Karpas-422 (cell line): ENCODE measurements at regions not wholly inside any gene's neighbourhood (a gene's known extent, or its start where the extent isn't known, plus 50 kb on each side); places are given as distances from the start of the nearest gene placed in this dataset.

ENCODE experiments used
- DNase-seq: peaks from one replicate; pipeline ENCODE4 v3.0.0-alpha.2; 2015
- H2AFZ ChIP-seq: fragments of 200-600 bp; sonication (generic); 2 replicates; pipeline ENCODE4 v1.6.1; 2014; ENCODE audit warnings: antibody characterized with exemption, low read length, mixed read lengths
- H3K27ac ChIP-seq: fragments of 200-600 bp; sonication (generic); 2 replicates; pipeline ENCODE4 v1.5.1; 2014; ENCODE audit warnings: mild to moderate bottlenecking, low read length, moderate library complexity
- H3K27me3 ChIP-seq: fragments of 200-600 bp; sonication (generic); 2 replicates; pipeline ENCODE4 v1.6.1; 2014; ENCODE audit warnings: low read length, mixed read lengths
- H3K36me3 ChIP-seq: fragments of 200-600 bp; sonication (generic); 2 replicates; pipeline ENCODE4 v1.6.1; 2014; ENCODE audit warnings: low read length, mixed read lengths; ENCODE audit not compliant: insufficient read depth
- H3K4me1 ChIP-seq: fragments of 200-600 bp; sonication (generic); 2 replicates; pipeline ENCODE4 v1.6.1; 2014; ENCODE audit warnings: mild to moderate bottlenecking, low read length, mixed read lengths
- H3K4me2 ChIP-seq: fragments of 200-600 bp; sonication (generic); 2 replicates; pipeline ENCODE4 v1.6.1; 2014; ENCODE audit warnings: low read length, low read depth, mild to moderate bottlenecking; ENCODE audit not compliant: poor library complexity, severe bottlenecking
- H3K4me3 ChIP-seq: fragments of 200-600 bp; sonication (generic); 2 replicates; pipeline ENCODE4 v1.5.1; 2014; ENCODE audit warnings: mild to moderate bottlenecking, antibody characterized with exemption, low read length, mixed read lengths
- H3K79me2 ChIP-seq: fragments of 200-600 bp; sonication (generic); 2 replicates; pipeline ENCODE4 v1.6.1; 2014; ENCODE audit warnings: mild to moderate bottlenecking, low read length, mixed read lengths
- H3K9ac ChIP-seq: fragments of 200-600 bp; sonication (generic); 2 replicates; pipeline ENCODE4 v1.6.0; 2014; ENCODE audit warnings: low read length
- H3K9me2 ChIP-seq: fragments of 200-600 bp; sonication (generic), shearing (Covaris generic); replicated peaks from 2 replicates; pipeline ENCODE4 v1.6.0; 2014; ENCODE audit warnings: mild to moderate bottlenecking, low read length, moderate library complexity; ENCODE audit not compliant: insufficient read depth
- H3K9me3 ChIP-seq: fragments of 300-700, 200-600 bp; sonication (generic); 2 replicates; pipeline ENCODE4 v1.6.1; 2014; ENCODE audit warnings: low read length, mixed read lengths
- H4K20me1 ChIP-seq: fragments of 200-600 bp; sonication (generic); 2 replicates; pipeline ENCODE4 v1.6.1; 2014; ENCODE audit warnings: mild to moderate bottlenecking, antibody characterized with exemption, low read length, low read depth; ENCODE audit not compliant: insufficient read depth

- no peaks in the 10 kb centered on the region for H3K4me1 ChIP-seq
- no peak overlapping the region for H3K27ac ChIP-seq
- H3K9me3 ChIP-seq, result peaks cover 11% of the 10 kb centered on the region
- no peak overlapping the region for H3K4me3 ChIP-seq
- no peaks in the 10 kb centered on the region for H3K36me3 ChIP-seq
- no peaks in the 10 kb centered on the region for H3K27me3 ChIP-seq
- H3K9ac ChIP-seq, result no peak overlapping the region
- no peak overlapping the region for H2AFZ ChIP-seq
- no peak for DNase-seq
- no peaks in the 10 kb centered on the region for H3K9me2 ChIP-seq
- no peak overlapping the region for H3K4me2 ChIP-seq
- no peaks in the 10 kb centered on the region for H3K79me2 ChIP-seq
- no peaks in the 10 kb centered on the region for H4K20me1 ChIP-seq
Measured at GRCh38 chr6:92150553-92150952, 1268.8 kb downstream of the EPHA7 start.

- H3K79me2 ChIP-seq, result no peaks in the 10 kb centered on the region
- no peak overlapping the region for H3K4me2 ChIP-seq
- DNase-seq, result no peak
- peaks cover 20% of the 10 kb centered on the region; the same call in 1 of the 2 replicates for H3K9me3 ChIP-seq
- H3K27ac ChIP-seq, result no peak overlapping the region
- no peaks in the 10 kb centered on the region for H3K36me3 ChIP-seq
- no peak overlapping the region for H2AFZ ChIP-seq
- H3K27me3 ChIP-seq, result no peaks in the 10 kb centered on the region
- no peaks in the 10 kb centered on the region for H3K9me2 ChIP-seq
- H4K20me1 ChIP-seq, result no peaks in the 10 kb centered on the region
- no peaks in the 10 kb centered on the region for H3K4me1 ChIP-seq
- no peak overlapping the region for H3K9ac ChIP-seq
- no peak overlapping the region for H3K4me3 ChIP-seq
Measured at GRCh38 chr6:92147246-92147645, 1272.1 kb downstream of the EPHA7 start.

- Histone ChIP-seq H3K27me3 (no peaks in the 10 kb centered on the region), H3K79me2 (no peaks in the 10 kb centered on the region), H3K4me3 (no peak overlapping the region), H3K4me1 (no peaks in the 10 kb centered on the region), H3K4me2 (no peak overlapping the region), H3K27ac (no peak overlapping the region), H3K9me3 (peaks cover 21% of the 10 kb centered on the region), H4K20me1 (no peaks in the 10 kb centered on the region), H3K36me3 (no peaks in the 10 kb centered on the region), H2AFZ (no peak overlapping the region), H3K9me2 (no peaks in the 10 kb centered on the region), H3K9ac (no peak overlapping the region)
- DNase-seq, result no peak
Measured at GRCh38 chr6:92139601-92140000, 1279.8 kb downstream of the EPHA7 start.

- Histone ChIP-seq H3K36me3 (no peaks in the 10 kb centered on the region), H3K4me1 (no peaks in the 10 kb centered on the region), H3K27ac (no peak overlapping the region), H2AFZ (no peak overlapping the region), H3K9me2 (no peaks in the 10 kb centered on the region), H3K9ac (no peak overlapping the region), H3K27me3 (no peaks in the 10 kb centered on the region), H3K4me3 (no peak overlapping the region), H3K4me2 (no peak overlapping the region), H3K79me2 (no peaks in the 10 kb centered on the region), H3K9me3 (peaks cover 9% of the 10 kb centered on the region; the same call in 1 of the 2 replicates), H4K20me1 (no peaks in the 10 kb centered on the region)
- no peak for DNase-seq
Measured at GRCh38 chr6:92132957-92133356, 1286.4 kb downstream of the EPHA7 start.

- no peak overlapping the region for H3K4me2 ChIP-seq
- H3K9me3 ChIP-seq, result peaks cover 9% of the 10 kb centered on the region; the same call in 1 of the 2 replicates
- DNase-seq, result no peak
- H3K4me3 ChIP-seq, result no peak overlapping the region
- H2AFZ ChIP-seq, result no peak overlapping the region
- H3K79me2 ChIP-seq, result no peaks in the 10 kb centered on the region
- H3K9me2 ChIP-seq, result no peaks in the 10 kb centered on the region
- H4K20me1 ChIP-seq, result no peaks in the 10 kb centered on the region
- H3K4me1 ChIP-seq, result no peaks in the 10 kb centered on the region
- H3K27ac ChIP-seq, result no peak overlapping the region
- H3K27me3 ChIP-seq, result no peaks in the 10 kb centered on the region
- no peak overlapping the region for H3K9ac ChIP-seq
- no peaks in the 10 kb centered on the region for H3K36me3 ChIP-seq
Measured at GRCh38 chr6:92132457-92132856, 1286.9 kb downstream of the EPHA7 start.

GRCh38 chr6:92130944-92131343 lies 1288.4 kb downstream of the EPHA7 start:
- H3K36me3 ChIP-seq, result no peaks in the 10 kb centered on the region
- H3K4me3 ChIP-seq, result no peak overlapping the region
- no peaks in the 10 kb centered on the region for H3K27me3 ChIP-seq
- H2AFZ ChIP-seq, result no peak overlapping the region
- H3K9me2 ChIP-seq, result no peaks in the 10 kb centered on the region
- no peak overlapping the region for H3K9ac ChIP-seq
- H3K79me2 ChIP-seq, result no peaks in the 10 kb centered on the region
- 0 out of 2 replicates have a peak, but pooled peaks cover 9% of the 10 kb centered on the region for H3K9me3 ChIP-seq
- H3K4me1 ChIP-seq, result no peaks in the 10 kb centered on the region
- H3K27ac ChIP-seq, result no peak overlapping the region
- H3K4me2 ChIP-seq, result no peak overlapping the region
- H4K20me1 ChIP-seq, result no peaks in the 10 kb centered on the region
- DNase-seq, result no peak

GRCh38 chr6:92126983-92127382 lies 1292.4 kb downstream of the EPHA7 start:
- no peak overlapping the region for H3K27ac ChIP-seq
- no peaks in the 10 kb centered on the region for H3K4me1 ChIP-seq
- DNase-seq, result no peak
- no peaks in the 10 kb centered on the region for H4K20me1 ChIP-seq
- no peak overlapping the region for H3K4me3 ChIP-seq
- no peaks in the 10 kb centered on the region for H3K9me3 ChIP-seq
- H3K36me3 ChIP-seq, result no peaks in the 10 kb centered on the region
- no peak overlapping the region for H2AFZ ChIP-seq
- H3K4me2 ChIP-seq, result no peak overlapping the region
- H3K9ac ChIP-seq, result no peak overlapping the region
- H3K9me2 ChIP-seq, result 0 out of 2 replicates have a peak, but pooled peaks cover 2% of the 10 kb centered on the region
- H3K27me3 ChIP-seq, result no peaks in the 10 kb centered on the region
- no peaks in the 10 kb centered on the region for H3K79me2 ChIP-seq

GRCh38 chr6:92126088-92126487 lies 1293.3 kb downstream of the EPHA7 start:
- Histone ChIP-seq H3K27me3 (no peaks in the 10 kb centered on the region), H4K20me1 (no peaks in the 10 kb centered on the region), H3K4me2 (no peak overlapping the region), H3K9me2 (peaks cover 6% of the 10 kb centered on the region; the same call in 1 of the 2 replicates), H3K4me1 (no peaks in the 10 kb centered on the region), H3K27ac (no peak overlapping the region), H3K36me3 (no peaks in the 10 kb centered on the region), H3K9ac (no peak overlapping the region), H3K9me3 (no peaks in the 10 kb centered on the region), H3K4me3 (no peak overlapping the region), H3K79me2 (no peaks in the 10 kb centered on the region), H2AFZ (no peak overlapping the region)
- no peak for DNase-seq

GRCh38 chr6:92125681-92126080 lies 1293.7 kb downstream of the EPHA7 start:
- no peaks in the 10 kb centered on the region for H3K79me2 ChIP-seq
- H3K36me3 ChIP-seq, result no peaks in the 10 kb centered on the region
- no peaks in the 10 kb centered on the region for H3K27me3 ChIP-seq
- no peaks in the 10 kb centered on the region for H4K20me1 ChIP-seq
- H3K4me3 ChIP-seq, result no peak overlapping the region
- no peak overlapping the region for H3K4me2 ChIP-seq
- no peak overlapping the region for H2AFZ ChIP-seq
- H3K27ac ChIP-seq, result no peak overlapping the region
- no peaks in the 10 kb centered on the region for H3K9me3 ChIP-seq
- peaks cover 6% of the 10 kb centered on the region; the same call in 1 of the 2 replicates for H3K9me2 ChIP-seq
- H3K9ac ChIP-seq, result no peak overlapping the region
- H3K4me1 ChIP-seq, result no peaks in the 10 kb centered on the region
- DNase-seq, result no peak
